Tibial nerve (tissue), 4 donors: ENCODE measurements at regions not wholly inside any gene's neighbourhood (a gene's known extent, or its start where the extent isn't known, plus 50 kb on each side); places are given as distances from the start of the nearest gene placed in this dataset.

Experiments used
- DNase-seq, 2 donors: peaks; one replicate each; pipeline ENCODE4 v3.0.0-alpha.2; 2019; ENCODE audit warnings: low spot score in 2 of 2
- H3K27ac ChIP-seq, 4 donors: fragments of 200-600 bp; sonication (generic) in 3 of 4; one replicate each; pipeline ENCODE4 v1.5.1; 2017 to 2019; ENCODE audit warnings: mild to moderate bottlenecking in 1 of 4
- H3K27me3 ChIP-seq, 2 donors: fragments of 200-600 bp; sonication (generic) in 1 of 2; one replicate each; pipeline versions ENCODE4 v1.5.1 to v1.6.0; 2017 to 2019
- H3K36me3 ChIP-seq, 3 donors: fragments of 200-600 bp; sonication (generic); one replicate each; pipeline ENCODE4 v1.5.1; 2018 to 2019
- H3K4me1 ChIP-seq, 4 donors: fragments of 200-600 bp; sonication (generic) in 3 of 4; one replicate each; pipeline ENCODE4 v1.5.1; 2017 to 2019
- H3K4me3 ChIP-seq, 4 donors: fragments of 200-600 bp; sonication (generic) in 3 of 4; one replicate each; pipeline ENCODE4 v1.5.1; 2017 to 2019; ENCODE audit warnings: mild to moderate bottlenecking in 1 of 4, moderate library complexity in 1 of 4
- H3K9me3 ChIP-seq, 4 donors: fragments of 200-600 bp; sonication (generic) in 3 of 4; one replicate each; pipeline ENCODE4 v1.5.1; 2017 to 2019
- CTCF ChIP-seq, 5 experiments: fragments of 200-600 bp in 3 of 5; fragments of 450-650 bp in 2 of 5; sonication (generic) in 3 of 5; IDR thresholded peaks; one replicate each; pipeline ENCODE4 v1.5.1; 2016 to 2019; ENCODE audit warnings: antibody characterized with exemption in 5 of 5, mild to moderate bottlenecking in 3 of 5, moderate library complexity in 2 of 5
- EP300 ChIP-seq, 2 donors: sonication (generic); formaldehyde crosslinking; IDR thresholded peaks; one replicate each; pipeline ENCODE4 v1.6.1; 2017; ENCODE audit warnings: antibody characterized with exemption in 2 of 2, mild to moderate bottlenecking in 1 of 2
- POLR2A ChIP-seq, 2 donors: fragments of 450-650 bp; IDR thresholded peaks; one replicate each; pipeline ENCODE4 v1.6.1; 2017; ENCODE audit warnings: antibody characterized with exemption in 2 of 2, mild to moderate bottlenecking in 2 of 2, moderate library complexity in 2 of 2
- WGBS, 2 donors: methylation state at CpG; one replicate each; pipeline ENCODE4 v1.1.5; 2018; 5-methylcytosine and 5-hydroxymethylcytosine counted together

GRCh38 chrX:96311366-96311765, 373.3 kb upstream of the DIAPH2 start:
- Histone ChIP-seq H3K4me3 (no peak overlapping the region), H3K9me3 (no peaks in the 10 kb centered on the region), H3K36me3 (no peaks in the 10 kb centered on the region), H3K4me1 (no peaks in the 10 kb centered on the region), H3K27me3 (no peaks in the 10 kb centered on the region), H3K27ac (no peak overlapping the region)
- DNase-seq: no peak
- TF ChIP-seq EP300 (IDR thresholded peaks at IDR 0.05) (no peak), CTCF (IDR thresholded peaks at IDR 0.05) (no peak), POLR2A (IDR thresholded peaks at IDR 0.05) (no peak)
- WGBS, 2 donors: 41 to 79% methylated on average over 1 of the region's 1 CpG

- TF ChIP-seq POLR2A (IDR thresholded peaks at IDR 0.05): no peak
- TF ChIP-seq EP300 (IDR thresholded peaks at IDR 0.05): no peak
- TF ChIP-seq CTCF (IDR thresholded peaks at IDR 0.05): no peak
- no peaks in the 10 kb centered on the region for H3K4me1 ChIP-seq
- H3K36me3 ChIP-seq: no peaks in the 10 kb centered on the region
- no peaks in the 10 kb centered on the region for H3K27me3 ChIP-seq
- H3K27ac ChIP-seq: no peak overlapping the region
- H3K4me3 ChIP-seq: no peak overlapping the region
- 46 to 60% methylated on average over 2 of the region's 2 CpGs for WGBS, 2 donors
- no peaks in the 10 kb centered on the region for H3K9me3 ChIP-seq
- no peak for DNase-seq
Measured at GRCh38 chrX:96314985-96315384, 369.7 kb upstream of the DIAPH2 start.

GRCh38 chrX:96361844-96362243, 322.8 kb upstream of the DIAPH2 start:
- Histone ChIP-seq H3K27ac (no peak overlapping the region), H3K9me3 (no peaks in the 10 kb centered on the region), H3K36me3 (no peaks in the 10 kb centered on the region), H3K27me3 (no peaks in the 10 kb centered on the region), H3K4me3 (no peak overlapping the region), H3K4me1 (no peaks in the 10 kb centered on the region)
- DNase-seq: no peak
- WGBS, 2 donors: 71 to 76% methylated on average over 3 of the region's 3 CpGs
- TF ChIP-seq EP300 (IDR thresholded peaks at IDR 0.05) (no peak), POLR2A (IDR thresholded peaks at IDR 0.05) (no peak), CTCF (IDR thresholded peaks at IDR 0.05) (no peak)

- no peaks in the 10 kb centered on the region for H3K9me3 ChIP-seq
- DNase-seq: no peak
- 32 to 39% methylated on average over 6 to 7 of the region's 7 CpGs for WGBS, 2 donors
- TF ChIP-seq EP300 (IDR thresholded peaks at IDR 0.05) (no peak), POLR2A (IDR thresholded peaks at IDR 0.05) (no peak), CTCF (IDR thresholded peaks at IDR 0.05) (peak; percentile 29 to 63 (median 57))
- H3K4me1 ChIP-seq: peaks cover 0 to 3% (median 0%) of the 10 kb centered on the region in 4 donors
- H3K4me3 ChIP-seq: no peak overlapping the region
- H3K36me3 ChIP-seq: no peaks in the 10 kb centered on the region
- H3K27ac ChIP-seq: no peak overlapping the region
- H3K27me3 ChIP-seq: peaks cover 0 to 8% of the 10 kb centered on the region in 2 donors
Measured at GRCh38 chrX:96372313-96373046, 312.2 kb upstream of the DIAPH2 start.

GRCh38 chrX:96373047-96373355, 311.6 kb upstream of the DIAPH2 start:
- Histone ChIP-seq H3K4me3 (no peak overlapping the region), H3K9me3 (no peaks in the 10 kb centered on the region), H3K27me3 (peaks cover 0 to 8% of the 10 kb centered on the region in 2 donors), H3K36me3 (no peaks in the 10 kb centered on the region), H3K4me1 (peaks cover 0 to 3% (median 0%) of the 10 kb centered on the region in 4 donors), H3K27ac (no peak overlapping the region)
- TF ChIP-seq CTCF (IDR thresholded peaks at IDR 0.05) (no peak), EP300 (IDR thresholded peaks at IDR 0.05) (no peak)
- no peak for DNase-seq
- WGBS, 2 donors: 43 to 46% methylated on average over 4 of the region's 4 CpGs
